CMK (cell line): ENCODE measurements at regions not wholly inside any gene's neighbourhood (a gene's known extent, or its start where the extent isn't known, plus 50 kb on each side); places are given as distances from the start of the nearest gene placed in this dataset.

Experiments
- DNase-seq: peaks from one replicate; pipeline ENCODE4 v3.0.0-alpha.2; 2010; ENCODE audit warnings: low read depth

DNA sequence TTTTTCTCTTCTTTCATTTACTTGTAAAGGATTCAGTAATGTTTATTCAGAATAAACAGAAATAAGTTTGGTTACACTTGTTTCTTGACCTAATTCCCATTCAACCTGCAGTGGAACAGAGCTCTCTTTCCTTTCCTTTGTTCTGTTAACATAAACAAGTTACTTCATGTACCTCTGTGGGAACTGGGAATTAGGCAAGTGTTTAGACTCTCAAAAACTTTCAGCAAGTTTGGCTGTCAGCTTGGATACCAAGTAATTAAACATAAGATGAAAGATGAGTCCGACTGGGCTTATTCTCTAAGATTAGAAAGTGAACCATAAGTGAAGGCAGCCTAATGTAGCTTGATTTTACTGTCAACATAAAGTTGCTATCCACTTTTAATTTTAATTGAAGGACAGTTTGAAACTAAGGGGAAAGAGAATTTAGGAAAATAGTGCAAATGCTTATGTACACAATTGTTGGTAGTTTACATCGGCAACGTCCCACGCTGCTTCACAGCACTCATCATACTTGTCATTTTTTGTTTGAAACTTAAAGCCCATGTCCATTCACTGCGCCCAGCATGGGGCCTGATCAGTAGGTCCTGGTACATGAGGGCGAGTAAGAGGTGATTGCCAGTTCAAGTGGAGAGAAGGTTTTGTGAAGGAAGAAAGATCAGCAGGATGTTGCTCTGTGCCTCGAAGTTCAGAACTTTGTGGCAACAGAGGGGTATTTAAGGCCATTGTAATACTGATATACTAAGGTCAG is 113.0 kb downstream of the PLEKHG1 start:
- DNase-seq = no peak

DNA sequence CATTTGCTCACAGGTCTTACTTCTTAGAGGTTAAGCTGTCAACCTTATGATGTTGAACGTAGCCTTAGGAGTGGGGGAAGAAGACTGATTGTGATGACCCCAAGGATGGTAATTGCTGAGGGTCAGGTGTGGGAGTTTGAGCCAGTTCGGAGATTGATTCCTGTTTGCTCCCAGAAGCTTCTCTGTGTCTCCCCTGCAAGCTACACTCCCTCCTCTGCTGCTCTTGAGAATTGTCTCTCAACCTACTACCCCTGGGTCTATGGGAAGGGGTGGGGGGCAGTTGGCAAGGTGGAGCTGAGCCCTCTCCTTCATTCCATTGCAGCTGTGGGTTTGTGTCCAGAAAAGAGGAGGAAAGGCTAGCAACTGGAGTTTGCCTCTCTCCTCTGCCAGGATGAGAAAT is 113.8 kb downstream of the PLEKHG1 start:
- DNase-seq = no peak

DNA sequence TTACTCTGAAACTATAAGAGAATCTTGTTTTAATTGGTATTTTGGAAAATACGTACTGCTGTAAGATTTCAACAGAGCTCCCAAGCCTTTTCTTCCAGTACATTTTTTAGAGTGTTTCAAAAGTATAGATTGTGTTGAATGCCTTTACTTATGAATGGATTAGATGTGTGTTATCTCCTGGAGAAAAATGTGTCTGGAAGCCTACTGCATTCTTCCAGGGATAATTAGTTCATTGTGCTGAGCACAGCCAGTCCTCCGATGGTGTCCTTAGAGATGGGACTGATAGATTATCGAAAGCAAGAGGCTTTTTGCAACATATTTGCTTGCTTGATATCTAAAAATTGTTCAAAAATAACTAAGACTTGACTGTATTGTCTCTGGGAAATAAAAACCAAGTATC is 114.2 kb downstream of the PLEKHG1 start:
- no peak for DNase-seq

GRCh38 chr6:150715133-150715532 is 115.4 kb downstream of the PLEKHG1 start:
- DNase-seq = no peak

DNA sequence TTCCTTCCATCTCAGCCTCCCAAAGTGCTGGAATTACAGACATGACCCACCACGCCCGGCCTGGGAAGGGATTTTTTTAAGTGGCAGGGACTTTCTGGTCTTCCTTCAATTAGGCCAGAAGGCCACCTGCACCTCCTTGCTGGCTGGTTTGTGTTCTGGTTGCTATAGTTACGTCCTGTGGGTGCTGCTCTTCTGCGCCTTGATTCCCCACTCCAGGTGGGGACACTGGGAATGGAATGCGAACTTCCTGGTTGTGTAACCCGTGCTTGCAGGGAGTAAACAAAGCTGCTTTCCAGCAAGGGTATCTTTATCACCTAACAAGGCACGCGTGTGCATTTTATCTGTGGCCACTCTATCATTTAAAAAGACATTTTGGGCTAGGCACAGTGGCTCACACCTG is 117.7 kb downstream of the PLEKHG1 start:
- no peak for DNase-seq

- no peak for DNase-seq
These were observed 119.5 kb downstream of the PLEKHG1 start for GRCh38 chr6:150719099-150719766.

DNA sequence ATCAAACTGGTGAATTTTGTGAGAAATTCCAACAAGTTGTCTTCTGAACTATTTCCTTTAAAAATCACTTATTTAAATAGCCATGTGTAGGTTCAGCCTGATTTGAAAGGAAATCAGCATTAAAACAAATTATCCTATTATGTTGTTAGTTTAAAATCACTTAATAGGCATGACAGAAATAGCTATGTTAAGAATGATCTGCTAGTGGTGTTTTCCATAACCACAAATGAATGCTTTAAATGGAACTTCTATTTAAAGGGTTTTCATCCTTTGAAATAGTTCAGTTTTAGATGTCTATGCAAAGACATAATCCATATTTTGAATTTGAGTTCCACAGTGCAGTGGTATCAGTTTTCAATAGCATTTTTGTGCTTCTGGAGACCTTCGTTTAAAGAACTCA is 120.1 kb downstream of the PLEKHG1 start:
- no peak for DNase-seq

DNA sequence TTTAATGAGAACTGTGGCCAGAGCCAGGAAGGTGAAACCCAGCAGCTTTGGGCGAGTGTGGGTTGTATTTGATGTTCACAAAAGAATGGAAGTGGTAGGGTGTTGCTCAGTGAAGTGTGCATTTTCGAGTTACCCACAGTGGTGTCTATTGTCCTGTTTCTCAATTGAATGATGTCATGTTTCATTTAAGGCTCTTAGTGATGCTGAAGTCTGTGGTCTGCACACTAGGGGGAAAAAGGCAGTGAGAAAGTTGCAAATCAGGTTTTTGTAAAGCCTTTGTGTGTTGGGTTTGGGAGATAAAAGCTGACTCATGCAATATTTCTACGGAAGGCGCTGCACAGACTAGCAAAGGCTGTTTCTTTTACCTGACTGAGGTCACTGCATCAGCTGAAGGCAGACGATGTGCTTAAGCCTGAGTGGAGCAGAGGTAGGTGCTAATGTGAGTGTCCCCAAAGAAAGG is 121.1 kb downstream of the PLEKHG1 start:
- no peak for DNase-seq

- DNase-seq = no peak
These were observed 122.0 kb downstream of the PLEKHG1 start for GRCh38 chr6:150721418-150722266.

DNA sequence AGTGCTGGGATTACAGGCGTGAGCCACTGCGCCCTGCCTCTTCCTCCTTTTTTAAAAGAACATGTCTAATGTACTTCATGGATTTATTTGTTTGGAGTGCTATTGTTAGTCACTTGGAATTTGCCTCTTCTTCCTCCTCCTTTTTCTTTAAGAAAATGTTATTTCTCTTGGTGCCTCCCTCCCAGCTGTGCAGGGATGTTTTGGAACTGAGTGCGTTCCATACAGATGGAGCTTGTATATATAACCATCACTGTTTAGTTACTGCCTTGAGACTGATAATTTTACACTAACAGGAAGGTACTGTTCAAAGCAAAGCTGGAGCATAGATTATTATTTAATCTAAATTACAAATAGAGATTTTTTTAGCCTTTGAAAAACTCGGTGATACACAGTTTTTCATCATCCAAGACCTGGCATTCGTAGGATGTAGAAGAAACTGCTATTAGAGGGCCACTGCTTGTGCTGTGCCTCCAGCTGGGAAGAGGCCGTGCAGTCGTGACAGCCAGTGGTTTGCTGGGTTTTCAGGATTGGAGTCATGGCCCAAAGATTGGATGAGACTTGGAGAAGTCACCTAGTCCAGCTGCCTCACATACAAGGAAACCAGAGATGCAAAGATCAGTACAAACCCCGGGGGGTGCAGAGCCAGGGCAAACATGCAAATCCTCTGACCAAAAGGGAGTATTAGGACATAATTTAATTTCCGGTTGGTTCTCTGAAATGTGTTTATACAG is 123.1 kb downstream of the PLEKHG1 start:
- no peak for DNase-seq

DNA sequence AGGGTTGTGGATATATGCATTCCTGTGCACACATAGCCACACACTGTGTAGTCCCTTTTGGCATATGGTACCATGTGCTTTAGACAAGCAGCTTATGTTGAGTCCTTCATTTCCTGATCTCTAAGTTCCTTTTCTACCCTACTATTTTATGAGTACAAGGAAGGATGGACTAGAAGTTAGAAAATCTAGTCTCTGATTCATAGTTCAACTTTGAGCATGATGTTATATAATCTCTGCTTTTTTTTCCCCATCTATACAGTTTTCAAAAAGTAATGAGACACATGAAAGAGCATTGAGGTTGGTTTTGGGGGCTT is 123.6 kb downstream of the PLEKHG1 start:
- no peak for DNase-seq

- no peak for DNase-seq
These were observed 124.2 kb downstream of the PLEKHG1 start for GRCh38 chr6:150723857-150724256.

GRCh38 chr6:150725795-150726194 is 126.1 kb downstream of the PLEKHG1 start:
- DNase-seq = no peak

DNA sequence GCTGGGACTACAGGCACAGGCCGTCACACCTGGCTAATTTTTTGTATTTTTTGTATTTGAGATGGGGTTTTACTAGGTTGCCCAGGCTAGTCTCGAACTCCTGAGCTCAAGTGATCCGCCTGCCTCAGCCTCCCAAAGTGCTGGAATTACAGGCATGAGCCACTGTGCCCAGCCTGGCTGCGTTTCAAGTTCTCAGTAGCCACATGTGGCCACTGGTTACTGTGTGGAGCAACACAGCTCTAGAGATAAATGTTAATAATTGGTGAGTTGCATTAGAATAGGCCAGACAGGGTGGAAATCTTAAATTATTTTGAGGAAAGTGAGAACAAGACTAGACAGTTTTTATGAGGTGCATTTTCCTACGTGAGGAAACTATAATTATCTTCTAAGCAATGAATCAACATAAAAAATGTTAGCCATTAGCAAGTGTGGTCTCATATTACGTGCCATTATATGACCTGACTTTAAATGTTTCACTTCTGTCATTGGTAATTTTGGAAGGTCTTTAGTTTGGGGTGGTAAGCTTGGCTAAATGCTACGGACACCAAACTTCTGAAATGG is 129.6 kb downstream of the PLEKHG1 start:
- DNase-seq = no peak

DNA sequence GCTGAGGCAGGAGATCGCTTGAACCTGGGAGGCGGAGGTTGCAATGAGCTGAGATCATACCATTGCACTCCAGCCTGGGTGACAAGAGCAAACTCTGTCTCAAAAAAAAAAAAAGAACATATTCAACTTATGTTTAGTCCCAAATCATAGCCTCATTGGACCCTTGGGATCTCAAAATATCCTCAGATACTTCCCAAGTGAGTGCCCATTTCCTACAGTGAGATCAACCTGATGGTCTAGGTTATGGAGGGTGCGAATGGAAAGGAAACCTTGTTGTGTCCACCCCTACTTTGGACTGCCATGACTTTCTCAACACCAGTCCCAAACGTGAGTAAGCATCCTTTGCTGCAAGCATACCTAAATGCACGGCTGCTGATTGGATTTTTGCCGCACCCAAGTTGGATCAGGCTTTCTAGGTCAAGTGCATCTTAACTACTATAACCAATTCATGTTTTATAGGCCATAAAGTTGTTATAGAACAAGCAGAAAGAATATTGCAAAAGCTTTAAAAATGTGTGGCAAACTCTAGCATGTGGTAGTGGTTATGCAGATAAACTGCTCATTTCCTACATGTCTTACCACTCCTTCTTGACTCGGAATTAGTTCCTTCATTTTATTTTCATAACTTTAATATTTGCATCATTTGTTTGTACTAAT is 131.2 kb downstream of the PLEKHG1 start:
- no peak for DNase-seq

DNA sequence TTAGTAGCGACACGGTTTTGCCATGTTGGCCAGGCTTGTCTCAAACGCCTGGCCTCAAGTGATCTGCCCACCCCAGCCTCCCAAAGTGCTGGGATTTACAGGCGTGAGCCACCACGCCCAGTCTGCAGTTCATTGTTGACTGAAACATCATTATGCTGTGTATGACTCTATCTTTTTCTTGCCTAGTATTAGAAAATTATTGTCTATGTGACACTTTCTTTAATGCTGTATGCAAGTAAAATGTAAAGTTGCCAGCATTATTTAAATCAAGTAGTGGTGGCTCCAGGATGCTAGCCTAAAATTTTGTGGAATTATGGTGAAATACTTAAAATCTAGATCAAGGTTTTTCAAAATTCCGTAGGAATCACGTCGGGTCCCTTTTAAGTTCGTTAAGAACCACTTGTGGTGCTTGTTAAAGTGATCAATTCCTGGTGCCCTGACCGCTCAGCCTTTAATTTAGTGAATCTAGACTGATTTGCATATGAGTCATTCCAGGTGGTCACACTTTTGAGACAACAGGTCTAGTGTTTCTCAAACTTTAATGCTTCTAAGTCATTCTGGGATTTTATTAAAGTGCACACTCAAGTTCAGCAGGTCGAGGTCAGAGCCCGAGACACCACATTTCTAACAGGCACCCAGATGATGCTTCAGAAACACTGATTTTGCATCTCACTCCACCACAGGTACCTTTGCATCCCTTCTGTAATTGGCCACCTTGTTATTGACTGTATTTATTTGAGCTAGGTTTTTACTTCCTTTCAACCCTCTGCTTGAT is 132.6 kb upstream of the MTHFD1L start:
- DNase-seq = no peak

DNA sequence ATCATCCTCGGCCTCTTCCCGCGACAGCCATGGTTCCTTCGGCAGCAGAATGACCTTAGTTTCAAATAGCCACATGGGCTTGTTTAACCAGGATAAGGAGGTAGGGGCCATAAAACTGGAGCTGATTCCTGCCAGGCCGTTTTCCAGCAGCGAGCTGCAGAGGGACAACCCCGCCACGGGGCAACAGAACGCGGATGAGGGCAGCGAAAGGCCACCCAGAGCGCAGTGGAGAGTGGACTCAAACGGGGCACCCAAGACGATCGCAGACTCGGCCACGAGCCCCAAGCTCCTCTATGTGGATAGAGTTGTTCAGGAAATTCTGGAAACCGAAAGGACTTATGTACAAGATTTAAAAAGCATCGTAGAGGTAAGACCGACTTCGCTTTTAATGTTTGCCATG is 131.8 kb upstream of the MTHFD1L start:
- no peak for DNase-seq

- no peak for DNase-seq
These were observed 131.3 kb upstream of the MTHFD1L start for GRCh38 chr6:150734235-150734634.

GRCh38 chr6:150735341-150735851 is 130.1 kb upstream of the MTHFD1L start:
- DNase-seq = no peak

DNA sequence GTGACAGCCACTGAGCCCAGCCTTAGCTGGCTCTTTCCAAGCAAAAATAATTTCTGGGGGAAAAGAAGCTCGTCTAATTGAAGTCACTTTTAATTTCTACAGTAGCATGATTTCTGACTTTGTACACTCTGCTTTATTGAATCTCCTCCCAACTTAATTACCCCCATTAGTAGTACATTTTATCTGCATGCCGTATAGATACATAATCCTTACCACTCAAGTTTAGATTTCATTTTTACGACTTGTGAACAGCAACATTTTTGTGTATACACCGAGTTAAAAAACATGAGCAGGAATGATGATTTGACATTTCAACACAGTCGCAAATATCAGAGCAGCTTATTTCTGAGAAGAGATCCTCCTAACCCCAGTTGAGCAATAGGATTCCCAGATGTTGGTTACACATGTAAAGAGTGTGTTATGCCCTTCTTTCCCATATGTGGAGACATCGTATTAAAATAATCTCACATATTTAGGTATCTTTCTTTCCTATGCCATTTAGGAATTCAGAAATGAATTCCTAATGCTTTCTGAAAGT is 127.3 kb upstream of the MTHFD1L start:
- DNase-seq = no peak
